ENCODE measurements at regions not wholly inside any gene's neighbourhood (a gene's known extent, or its start where the extent isn't known, plus 50 kb on each side); places are given as distances from the start of the nearest gene placed in this dataset.
"Not testable (repeated sequence)": the region's sequence is repeated elsewhere in the genome, so short reads cannot be mapped to it uniquely, and the experiment has no call there.

GRCh38 chr19:28631961-28632360, 581.0 kb downstream of the UQCRFS1 start:
- peak overlapping the region; percentile 12 to 88 (median 76) for H3K27ac Mint-ChIP-seq
- peaks cover 32 to 46% of the 10 kb centered on the region in 2 donors for H3K4me1 Mint-ChIP-seq
- H3K9me3 Mint-ChIP-seq = peaks cover 0 to 3% (median 0%) of the 10 kb centered on the region in 6 donors
- H3K36me3 Mint-ChIP-seq = no peaks in the 10 kb centered on the region
- DNase-seq = no peak
- peaks cover 0 to 3% (median 2%) of the 10 kb centered on the region in 3 donors for H3K27me3 Mint-ChIP-seq (ENCODE audit: low read depth in 3 of 3)
- peak overlapping the region in 4 of 5 donors; percentile 50 to 68 (median 55) for H3K4me3 Mint-ChIP-seq

- H3K27me3 Mint-ChIP-seq (ENCODE audit: low read depth in 3 of 3) = peaks cover 0 to 8% (median 0%) of the 10 kb centered on the region in 3 donors
- H3K4me3 Mint-ChIP-seq = no peak overlapping the region
- no peaks in the 10 kb centered on the region for H3K36me3 Mint-ChIP-seq
- peaks cover 0 to 3% (median 0%) of the 10 kb centered on the region in 6 donors for H3K9me3 Mint-ChIP-seq
- H3K27ac Mint-ChIP-seq = no peak overlapping the region
- DNase-seq = no peak
- peaks cover 21 to 31% of the 10 kb centered on the region in 2 donors for H3K4me1 Mint-ChIP-seq
Observed at GRCh38 chr19:28627669-28628068, 585.3 kb downstream of the UQCRFS1 start.

- H3K9me3 Mint-ChIP-seq, H3K27ac Mint-ChIP-seq: not testable (repeated sequence)
Observed at GRCh38 chr19:28626407-28626806, 586.5 kb downstream of the UQCRFS1 start.

GRCh38 chr19:28619816-28620429, 593.0 kb downstream of the UQCRFS1 start:
- Mint-ChIP-seq H3K36me3 (peaks cover 4 to 12% (median 9%) of the 10 kb centered on the region in 3 donors), H3K9me3 (peaks cover 4 to 17% (median 8%) of the 10 kb centered on the region in 6 donors), H3K4me1 (no peaks in the 10 kb centered on the region), H3K27me3 (ENCODE audit: low read depth in 3 of 3) (peaks cover 2 to 8% (median 4%) of the 10 kb centered on the region in 3 donors), H3K4me3 (no peak overlapping the region), H3K27ac (no peak overlapping the region)
- no peak for DNase-seq

More at GRCh38 chr19:28626407-28626806, 586.5 kb downstream of the UQCRFS1 start:
- not testable (repeated sequence) for H3K36me3 Mint-ChIP-seq; H3K4me3 Mint-ChIP-seq; H3K27me3 Mint-ChIP-seq (ENCODE audit: low read depth in 3 of 3); DNase-seq
- peaks cover 10 to 19% of the 10 kb centered on the region in 2 donors for H3K4me1 Mint-ChIP-seq

- H3K36me3 Mint-ChIP-seq = peaks cover 12 to 23% (median 12%) of the 10 kb centered on the region in 3 donors
- H3K27ac Mint-ChIP-seq = no peak overlapping the region
- peaks cover 4 to 7% (median 5%) of the 10 kb centered on the region in 3 donors for H3K27me3 Mint-ChIP-seq (ENCODE audit: low read depth in 3 of 3)
- H3K4me1 Mint-ChIP-seq = no peaks in the 10 kb centered on the region
- H3K9me3 Mint-ChIP-seq = peaks cover 4 to 31% (median 21%) of the 10 kb centered on the region in 6 donors
- no peak overlapping the region for H3K4me3 Mint-ChIP-seq
- DNase-seq = no peak
Observed at GRCh38 chr19:28618504-28618903, 594.4 kb downstream of the UQCRFS1 start.

- H3K27me3 Mint-ChIP-seq (ENCODE audit: low read depth in 3 of 3) = peaks cover 4 to 5% (median 5%) of the 10 kb centered on the region in 3 donors
- no peak overlapping the region for H3K4me3 Mint-ChIP-seq
- H3K9me3 Mint-ChIP-seq = peaks cover 2 to 34% (median 22%) of the 10 kb centered on the region in 6 donors
- DNase-seq = no peak
- H3K4me1 Mint-ChIP-seq = no peaks in the 10 kb centered on the region
- H3K27ac Mint-ChIP-seq = no peak overlapping the region
- H3K36me3 Mint-ChIP-seq = peaks cover 12 to 24% (median 12%) of the 10 kb centered on the region in 3 donors
Observed at GRCh38 chr19:28615966-28616365, 597.0 kb downstream of the UQCRFS1 start.

GRCh38 chr19:28615546-28615916, 597.4 kb downstream of the UQCRFS1 start:
- Mint-ChIP-seq H3K9me3 (peaks cover 2 to 34% (median 22%) of the 10 kb centered on the region in 6 donors), H3K36me3 (peaks cover 12 to 24% (median 12%) of the 10 kb centered on the region in 3 donors), H3K27ac (no peak overlapping the region), H3K4me1 (no peaks in the 10 kb centered on the region), H3K27me3 (ENCODE audit: low read depth in 3 of 3) (peaks cover 4 to 5% (median 5%) of the 10 kb centered on the region in 3 donors), H3K4me3 (no peak overlapping the region)
- DNase-seq = no peak

- Mint-ChIP-seq H3K36me3 (peaks cover 9 to 24% (median 12%) of the 10 kb centered on the region in 3 donors), H3K27me3 (ENCODE audit: low read depth in 3 of 3) (peaks cover 4 to 5% (median 4%) of the 10 kb centered on the region in 3 donors), H3K9me3 (peaks cover 2 to 34% (median 22%) of the 10 kb centered on the region in 6 donors), H3K27ac (no peak overlapping the region), H3K4me3 (no peak overlapping the region), H3K4me1 (no peaks in the 10 kb centered on the region)
- no peak for DNase-seq
Observed at GRCh38 chr19:28614634-28615545, 598.1 kb downstream of the UQCRFS1 start.

GRCh38 chr19:28612275-28612769, 600.6 kb downstream of the UQCRFS1 start:
- Mint-ChIP-seq H3K4me3 (no peak overlapping the region), H3K27me3 (ENCODE audit: low read depth in 3 of 3) (peaks cover 1 to 5% (median 4%) of the 10 kb centered on the region in 3 donors), H3K36me3 (peaks cover 4 to 24% (median 12%) of the 10 kb centered on the region in 3 donors), H3K27ac (no peak overlapping the region), H3K9me3 (peaks cover 0 to 35% (median 22%) of the 10 kb centered on the region in 6 donors), H3K4me1 (no peaks in the 10 kb centered on the region)
- DNase-seq = no peak

- Mint-ChIP-seq H3K36me3 (peaks cover 4 to 22% (median 12%) of the 10 kb centered on the region in 3 donors), H3K9me3 (peaks cover 4 to 39% (median 22%) of the 10 kb centered on the region in 6 donors)
- H3K27ac Mint-ChIP-seq; H3K4me3 Mint-ChIP-seq; H3K4me1 Mint-ChIP-seq; H3K27me3 Mint-ChIP-seq (ENCODE audit: low read depth in 3 of 3): not testable (repeated sequence)
- DNase-seq = peak in 1 of 3 donors; percentile 1
Observed at GRCh38 chr19:28611227-28611914, 601.6 kb downstream of the UQCRFS1 start.

- Mint-ChIP-seq H3K27ac (no peak overlapping the region), H3K9me3 (peaks cover 6 to 37% (median 23%) of the 10 kb centered on the region in 6 donors), H3K4me3 (no peak overlapping the region), H3K4me1 (no peaks in the 10 kb centered on the region), H3K36me3 (peaks cover 4 to 22% (median 12%) of the 10 kb centered on the region in 3 donors), H3K27me3 (ENCODE audit: low read depth in 3 of 3) (peaks cover 1 to 5% (median 3%) of the 10 kb centered on the region in 3 donors)
- DNase-seq = no peak
Observed at GRCh38 chr19:28610731-28611130, 602.2 kb downstream of the UQCRFS1 start.

- no peaks in the 10 kb centered on the region for H3K4me1 Mint-ChIP-seq
- DNase-seq = no peak
- peaks cover 6 to 29% (median 16%) of the 10 kb centered on the region in 6 donors for H3K9me3 Mint-ChIP-seq
- no peak overlapping the region for H3K4me3 Mint-ChIP-seq
- H3K36me3 Mint-ChIP-seq = peaks cover 0 to 15% (median 9%) of the 10 kb centered on the region in 3 donors
- H3K27me3 Mint-ChIP-seq (ENCODE audit: low read depth in 3 of 3) = peaks cover 1 to 5% (median 2%) of the 10 kb centered on the region in 3 donors
- peak overlapping the region in 1 of 6 donors; percentile 34 for H3K27ac Mint-ChIP-seq
Observed at GRCh38 chr19:28609944-28610343, 603.0 kb downstream of the UQCRFS1 start.

GRCh38 chr19:28609091-28609755, 603.7 kb downstream of the UQCRFS1 start:
- Mint-ChIP-seq H3K4me1 (no peaks in the 10 kb centered on the region), H3K36me3 (peaks cover 0 to 9% (median 3%) of the 10 kb centered on the region in 3 donors), H3K4me3 (no peak overlapping the region), H3K27me3 (ENCODE audit: low read depth in 3 of 3) (peaks cover 0 to 2% (median 0%) of the 10 kb centered on the region in 3 donors), H3K27ac (no peak overlapping the region), H3K9me3 (peaks cover 6 to 22% (median 9%) of the 10 kb centered on the region in 6 donors)
- no peak for DNase-seq

All from immature natural killer cell (primary cell).